H1 (cell line): ENCODE measurements at regions not wholly inside any gene's neighbourhood (a gene's known extent, or its start where the extent isn't known, plus 50 kb on each side); places are given as distances from the start of the nearest gene placed in this dataset.

ENCODE experiments used
- CTCF ChIA-PET: fragments of 300-600 bp; sonication (Branson Sonifier 250); formaldehyde crosslinking; loops from one replicate; lab custom pipeline; 2021; ENCODE audit not compliant: partially characterized antibody; lab: Charles Lee
- POLR2A ChIA-PET: fragments of 300-600 bp; sonication (Branson Sonifier 250); formaldehyde crosslinking; loops from one replicate; lab custom pipeline; 2021; ENCODE audit warnings: inconsistent platforms; ENCODE audit not compliant: partially characterized antibody; lab: Charles Lee
- DNase-seq, 2 experiments: peaks; one replicate each; pipeline versions ENCODE4 v3.0.0 to v3.0.0-alpha.2; 2010 to 2022; ENCODE audit warnings: low spot score in 2 of 2, low read depth in 1 of 2, mixed read lengths in 1 of 2
- FAIRE-seq: peaks from 2 replicates; lab custom pipeline; 2011; peaks lifted over from hg19 to GRCh38; lab: Jason Lieb, UNC
- H2AFZ ChIP-seq: 2 replicates; pipeline ENCODE4 v1.8.1; 2012; ENCODE audit warnings: low read length, inconsistent platforms
- H2AK5ac ChIP-seq: 2 replicates; pipeline ENCODE4 v1.6.1; 2013; ENCODE audit warnings: low read depth, low read length
- H2BK120ac ChIP-seq: replicated peaks from 2 replicates; pipeline ENCODE3; 2013; ENCODE audit warnings: low read depth, low read length, inconsistent platforms
- H2BK12ac ChIP-seq: 2 replicates; pipeline ENCODE4 v1.6.1; 2013; ENCODE audit warnings: low read depth, low read length
- H2BK15ac ChIP-seq: 2 replicates; pipeline ENCODE4 v1.6.1; 2013; ENCODE audit warnings: low read length
- H2BK20ac ChIP-seq: 2 replicates; pipeline ENCODE4 v1.6.1; 2013; ENCODE audit warnings: low read length
- H2BK5ac ChIP-seq: 2 replicates; pipeline ENCODE4 v1.6.1; 2013; ENCODE audit warnings: low read depth, low read length
- H3K14ac ChIP-seq: 2 replicates; pipeline ENCODE4 v1.6.1; 2013; ENCODE audit warnings: inconsistent platforms; ENCODE audit not compliant: insufficient read length
- H3K18ac ChIP-seq: 2 replicates; pipeline ENCODE4 v1.6.1; 2013; ENCODE audit warnings: low read length; ENCODE audit errors: extremely low read depth
- H3K23ac ChIP-seq: 2 replicates; pipeline ENCODE4 v1.6.1; 2013; ENCODE audit warnings: inconsistent platforms; ENCODE audit not compliant: insufficient read length
- H3K23me2 ChIP-seq: 2 replicates; pipeline ENCODE4 v1.6.1; 2013; ENCODE audit warnings: low read depth, low read length
- H3K27ac ChIP-seq: 2 replicates; pipeline ENCODE4 v1.6.1; 2011; ENCODE audit warnings: low read depth, low read length, inconsistent platforms
- H3K27me3 ChIP-seq, 4 experiments: replicated peaks in 1 of 4; 1 replicate in 1 of 4; 2 replicates in 3 of 4; pipeline versions ENCODE4 v1.6.1 to v1.8.1; 2011 to 2013; ENCODE audit warnings: low read length in 3 of 4, mild to moderate bottlenecking in 3 of 4, inconsistent platforms in 2 of 4, mixed read lengths in 2 of 4, moderate library complexity in 1 of 4; ENCODE audit not compliant: control insufficient read depth in 3 of 4, insufficient read depth in 3 of 4; ENCODE audit errors: extremely low read depth in 1 of 4
- H3K36me3 ChIP-seq, 4 experiments: 2 replicates each; pipeline versions ENCODE4 v1.6.1 to v1.8.1; 2011 to 2013; ENCODE audit warnings: mild to moderate bottlenecking in 4 of 4, low read length in 3 of 4, moderate library complexity in 2 of 4, control low read depth in 1 of 4, inconsistent platforms in 1 of 4; ENCODE audit not compliant: insufficient read depth in 4 of 4, control insufficient read depth in 2 of 4
- H3K4ac ChIP-seq: replicated peaks from 2 replicates; pipeline ENCODE3; 2013; ENCODE audit warnings: low read length, low read depth, mixed read lengths, inconsistent platforms; ENCODE audit not compliant: insufficient read length
- H3K4me1 ChIP-seq, 4 experiments: replicated peaks in 1 of 4; 1 replicate in 1 of 4; 2 replicates in 3 of 4; pipeline versions ENCODE4 v1.6.1 to v1.8.1; 2011 to 2013; ENCODE audit warnings: low read length in 3 of 4, inconsistent platforms in 2 of 4, mixed read lengths in 1 of 4; ENCODE audit not compliant: insufficient read depth in 4 of 4, control insufficient read depth in 3 of 4
- H3K4me2 ChIP-seq, 2 experiments: 2 replicates each; pipeline versions ENCODE4 v1.6.1 to v1.8.1; 2011 to 2013; ENCODE audit warnings: low read depth in 2 of 2, low read length in 2 of 2, control low read depth in 1 of 2, inconsistent platforms in 1 of 2, mild to moderate bottlenecking in 1 of 2; ENCODE audit not compliant: insufficient read depth in 1 of 2
- H3K4me3 ChIP-seq, 4 experiments: fragments of 200-600, 300-600 bp in 1 of 4; sonication (generic), shearing (Covaris generic), sonication (Bioruptor Twin) in 1 of 4; 2 replicates each; pipeline versions ENCODE4 v1.5.1 to v1.8.1; 2011 to 2016; ENCODE audit warnings: low read length in 4 of 4, low read depth in 3 of 4, control low read depth in 2 of 4, inconsistent platforms in 2 of 4, mild to moderate bottlenecking in 2 of 4, mixed read lengths in 1 of 4, moderate library complexity in 1 of 4; ENCODE audit not compliant: insufficient read depth in 2 of 4; ENCODE audit errors: extremely low read depth in 1 of 4
- H3K56ac ChIP-seq: replicated peaks from 2 replicates; pipeline ENCODE3; 2013; ENCODE audit warnings: low read depth, mild to moderate bottlenecking, mixed read lengths, low read length, inconsistent platforms; ENCODE audit not compliant: insufficient read length
- H3K79me1 ChIP-seq: 2 replicates; pipeline ENCODE4 v1.6.1; 2013; ENCODE audit warnings: low read depth, low read length, control low read depth
- H3K79me2 ChIP-seq, 2 experiments: 2 replicates each; pipeline versions ENCODE4 v1.6.1 to v1.8.1; 2012 to 2013; ENCODE audit warnings: low read length in 2 of 2, mild to moderate bottlenecking in 2 of 2, inconsistent platforms in 1 of 2; ENCODE audit not compliant: insufficient read depth in 2 of 2, control insufficient read depth in 1 of 2
- H3K9ac ChIP-seq, 4 experiments: replicated peaks in 1 of 4; 1 replicate in 1 of 4; 2 replicates in 3 of 4; pipeline versions ENCODE4 v1.6.1 to v1.8.1; 2011 to 2013; ENCODE audit warnings: low read depth in 3 of 4, low read length in 3 of 4, control low read depth in 2 of 4, mild to moderate bottlenecking in 2 of 4, moderate library complexity in 2 of 4, inconsistent platforms in 1 of 4; ENCODE audit errors: extremely low read depth in 1 of 4
- H3K9me3 ChIP-seq, 2 experiments: 2 replicates each; pipeline versions ENCODE4 v1.6.1 to v1.8.1; 2012 to 2013; ENCODE audit warnings: mild to moderate bottlenecking in 2 of 2, moderate library complexity in 2 of 2, control low read depth in 1 of 2, inconsistent platforms in 1 of 2, low read depth in 1 of 2, low read length in 1 of 2, mixed read lengths in 1 of 2; ENCODE audit not compliant: insufficient read depth in 2 of 2
- H4K20me1 ChIP-seq, 2 experiments: replicated peaks in 1 of 2; 2 replicates each; pipeline versions ENCODE3 to v1.8.1; 2011 to 2013; ENCODE audit warnings: inconsistent platforms in 2 of 2, low read length in 2 of 2, mild to moderate bottlenecking in 1 of 2; ENCODE audit not compliant: insufficient read depth in 2 of 2, control insufficient read depth in 1 of 2
- H4K5ac ChIP-seq: 2 replicates; pipeline ENCODE4 v1.6.1; 2013; ENCODE audit warnings: low read length, low read depth, mixed read lengths, inconsistent platforms; ENCODE audit not compliant: insufficient read length
- H4K8ac ChIP-seq: 2 replicates; pipeline ENCODE4 v1.8.0; 2013; ENCODE audit warnings: mild to moderate bottlenecking, moderate library complexity, low read length, inconsistent platforms; ENCODE audit not compliant: insufficient read depth; ENCODE audit errors: extremely low read depth
- H4K91ac ChIP-seq: replicated peaks from 2 replicates; pipeline ENCODE3; 2013; ENCODE audit warnings: low read length, mixed read lengths, inconsistent platforms; ENCODE audit not compliant: insufficient read length
- CBX5 ChIP-seq: fragments of 300-800, 300-1000 bp; sonication (generic); IDR thresholded peaks from 2 replicates; pipeline ENCODE4 v1.7.1; 2016; ENCODE audit warnings: antibody characterized with exemption, low read length, low read depth
- CEBPB ChIP-seq: IDR thresholded peaks from 2 replicates; pipeline ENCODE4 v1.6.1; 2012; ENCODE audit warnings: low read depth, low read length
- CHD1 ChIP-seq: IDR thresholded peaks from 2 replicates; pipeline ENCODE4 v1.6.1; 2012; ENCODE audit warnings: low read depth, low read length, improper control_type of control experiment
- CHD2 ChIP-seq: IDR thresholded peaks from 2 replicates; pipeline ENCODE4 v1.6.1; 2012; ENCODE audit warnings: low read length, improper control_type of control experiment
- CTBP2 ChIP-seq: IDR thresholded peaks from 2 replicates; pipeline ENCODE4 v1.7.0; 2011; ENCODE audit warnings: borderline replicate concordance, mild to moderate bottlenecking, moderate library complexity, mixed read lengths, low read length; ENCODE audit not compliant: insufficient read depth, insufficient read length
- EGR1 ChIP-seq: IDR thresholded peaks from 2 replicates; pipeline ENCODE4 v1.6.1; 2011; ENCODE audit warnings: low read depth, low read length, borderline replicate concordance
- HDAC6 ChIP-seq: IDR thresholded peaks from one replicate; pipeline ENCODE4 v1.7.1; 2012; ENCODE audit warnings: low read depth, mild to moderate bottlenecking, inconsistent platforms, low read length, moderate library complexity
- KDM1A ChIP-seq: fragments of 200-600, 300-600 bp; sonication (generic); IDR thresholded peaks from 2 replicates; pipeline ENCODE4 v1.7.1; 2016; ENCODE audit warnings: mild to moderate bottlenecking, low read length, borderline replicate concordance
- POU5F1 ChIP-seq: IDR thresholded peaks from 2 replicates; pipeline ENCODE4 v1.6.1; 2011; ENCODE audit warnings: low read depth, mild to moderate bottlenecking, low read length, moderate library complexity
- SIX5 ChIP-seq: IDR thresholded peaks from 2 replicates; pipeline ENCODE4 v1.6.1; 2011; ENCODE audit warnings: mild to moderate bottlenecking, low read depth, low read length
- SP1 ChIP-seq: IDR thresholded peaks from 2 replicates; pipeline ENCODE4 v1.6.1; 2011; ENCODE audit warnings: low read depth, low read length
- SRF ChIP-seq: IDR thresholded peaks from 2 replicates; pipeline ENCODE4 v1.6.1; 2011; ENCODE audit warnings: mild to moderate bottlenecking, low read depth, low read length, moderate library complexity
- YY1 ChIP-seq: IDR thresholded peaks from 2 replicates; pipeline ENCODE4 v1.6.1; 2011; ENCODE audit warnings: low read depth, mild to moderate bottlenecking, low read length
- ZNF274 ChIP-seq: IDR thresholded peaks from 2 replicates; pipeline ENCODE4 v1.7.0; 2012; ENCODE audit warnings: low read length, borderline replicate concordance; ENCODE audit errors: extremely low read depth
- WGBS, 2 experiments: shearing (Covaris generic) in 1 of 2; methylation state at CpG; one replicate each; pipeline versions ENCODE4 v1.1.6 to v1.1.7; 2013 to 2015; ENCODE audit warnings: low lambda C conversion rate in 2 of 2, mixed read lengths in 2 of 2, inconsistent platforms in 1 of 2, low coverage in 1 of 2, missing lambda C conversion rate in 1 of 2; ENCODE audit not compliant: insufficient replicate concordance in 2 of 2, insufficient coverage in 1 of 2, insufficient read length in 1 of 2; ENCODE audit errors: extremely low coverage in 1 of 2, missing lambda C conversion rate in 1 of 2; 5-methylcytosine and 5-hydroxymethylcytosine counted together
- TF ChIP-seq, protein P1 (sequence below): IDR thresholded peaks from 2 replicates; pipeline ENCODE4 v1.6.1; 2011; ENCODE audit warnings: low read depth, mild to moderate bottlenecking, low read length; ENCODE audit not compliant: insufficient read depth
- TF ChIP-seq, protein P2 (sequence below): IDR thresholded peaks from 2 replicates; pipeline ENCODE4 v1.6.1; 2012; ENCODE audit warnings: inconsistent platforms

DNA sequence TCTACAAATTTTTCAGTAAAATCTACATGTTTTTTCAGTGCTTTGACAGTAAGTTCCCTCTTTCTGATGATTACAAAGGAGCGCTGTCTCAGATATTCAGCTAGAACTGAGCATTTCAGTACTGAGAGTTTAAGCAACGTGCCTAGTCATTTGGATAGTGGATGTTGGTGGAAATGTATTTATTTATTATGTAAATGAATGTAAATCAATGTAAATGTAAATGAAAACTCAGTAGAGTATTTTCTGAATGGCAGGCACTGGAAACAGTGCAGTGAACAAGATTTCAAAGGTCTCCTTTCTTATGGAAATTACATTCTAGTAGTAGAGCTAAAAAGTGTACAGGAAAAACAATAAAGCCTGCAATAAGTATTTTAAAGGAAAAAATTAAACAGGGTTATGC, 370.2 kb upstream of the SPANXN4 start:
- no peaks in the 10 kb centered on the region for H3K9me3 ChIP-seq
- POLR2A ChIA-PET, result no interaction called here
- FAIRE-seq (no peak), DNase-seq (no peak)
- H3K9ac ChIP-seq, result no peak overlapping the region
- H2BK120ac ChIP-seq, result no peak overlapping the region
- H3K79me1 ChIP-seq, result no peaks in the 10 kb centered on the region
- H4K8ac ChIP-seq, result no peak overlapping the region
- no peak overlapping the region for H2AK5ac ChIP-seq
- H3K4me3 ChIP-seq, result no peak overlapping the region
- no peak overlapping the region for H2BK5ac ChIP-seq
- H3K14ac ChIP-seq, result no peak overlapping the region
- H2BK20ac ChIP-seq, result no peak overlapping the region
- no peaks in the 10 kb centered on the region for H4K20me1 ChIP-seq
- H4K5ac ChIP-seq, result no peak overlapping the region
- CTCF ChIA-PET, result no interaction called here
- no peaks in the 10 kb centered on the region for H3K79me2 ChIP-seq
- no peak overlapping the region for H3K4ac ChIP-seq
- no peak overlapping the region for H3K18ac ChIP-seq
- no peak overlapping the region for H2BK15ac ChIP-seq
- WGBS, 2 experiments, result 89% methylated on average over 2 of the region's 2 CpGs; no CpG with 5 or more reads in 1 of the 2 experiments
- H3K27me3 ChIP-seq, result no peaks in the 10 kb centered on the region
- no peak overlapping the region for H3K27ac ChIP-seq
- no peaks in the 10 kb centered on the region for H3K4me1 ChIP-seq
- H2AFZ ChIP-seq, result no peak overlapping the region
- H3K23ac ChIP-seq, result no peak overlapping the region
- no peak overlapping the region for H2BK12ac ChIP-seq
- H3K56ac ChIP-seq, result no peak overlapping the region
- H4K91ac ChIP-seq, result no peak overlapping the region
- H3K4me2 ChIP-seq, result no peak overlapping the region
- no peaks in the 10 kb centered on the region for H3K23me2 ChIP-seq
- H3K36me3 ChIP-seq, result no peaks in the 10 kb centered on the region
- TF ChIP-seq, protein P1, sequence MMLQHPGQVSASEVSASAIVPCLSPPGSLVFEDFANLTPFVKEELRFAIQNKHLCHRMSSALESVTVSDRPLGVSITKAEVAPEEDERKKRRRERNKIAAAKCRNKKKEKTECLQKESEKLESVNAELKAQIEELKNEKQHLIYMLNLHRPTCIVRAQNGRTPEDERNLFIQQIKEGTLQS, result no peak
- TF ChIP-seq CEBPB (no peak), SP1 (no peak), EGR1 (no peak), POU5F1 (no peak), CHD1 (no peak), CHD2 (no peak), KDM1A (no peak), CBX5 (no peak), CTBP2 (no peak), SIX5 (no peak), SRF (no peak), YY1 (no peak), HDAC6 (no peak), ZNF274 (no peak)
- TF ChIP-seq, protein P2, sequence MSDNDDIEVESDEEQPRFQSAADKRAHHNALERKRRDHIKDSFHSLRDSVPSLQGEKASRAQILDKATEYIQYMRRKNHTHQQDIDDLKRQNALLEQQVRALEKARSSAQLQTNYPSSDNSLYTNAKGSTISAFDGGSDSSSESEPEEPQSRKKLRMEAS, result no peak
